HepG2 (cell line): ENCODE measurements at regions not wholly inside any gene's neighbourhood (a gene's known extent, or its start where the extent isn't known, plus 50 kb on each side); places are given as distances from the start of the nearest gene placed in this dataset.

Experiments used
- ATAC-seq: fragments of 200-7000 bp; cut with Tn5 transposase; 3 replicates; pipeline ENCODE4 v1.9.1; 2020; ENCODE audit warnings: mild to moderate bottlenecking, moderate library complexity
- BruUV-seq: library from RNA; stranded (reverse); fragments of 400-500 nt; replicated peaks from 2 replicates; lab custom pipeline; 2021; lab: Mats Ljungman, UMichigan
- CTCF ChIA-PET: fragments of 300-600 bp; formaldehyde crosslinking; extraction: SDS; loops from one replicate; lab custom pipeline; 2021; ENCODE audit warnings: low total read pairs, inconsistent platforms, low intra/inter-chr PET ratio; lab: Yijun Ruan, JAX
- POLR2A ChIA-PET: fragments of 350-600 bp; sonication (Branson Sonifier 250); formaldehyde crosslinking; loops from one replicate; lab custom pipeline; 2020; ENCODE audit warnings: antibody characterized with exemption, inconsistent platforms; lab: Yijun Ruan, JAX
- DNase-seq: peaks from one replicate; pipeline ENCODE4 v3.0.0-alpha.2; 2015; ENCODE audit warnings: low spot score
- FAIRE-seq: peaks from 3 replicates; lab custom pipeline; 2011; peaks lifted over from hg19 to GRCh38; lab: Jason Lieb, UNC
- H2AFZ ChIP-seq: one replicate; pipeline ENCODE4 v1.6.1; 2011; ENCODE audit warnings: low read length, inconsistent platforms
- H3K27ac ChIP-seq: fragments of 300-600 bp; 3 replicates; pipeline ENCODE4 v1.8.0; 2011; ENCODE audit warnings: mixed run types, mild to moderate bottlenecking, mixed read lengths, low read length, inconsistent platforms; ENCODE audit not compliant: insufficient read depth; ENCODE audit errors: extremely low read length
- H3K27me3 ChIP-seq, 2 experiments: fragments of 200-600 bp in 1 of 2; 2 replicates in 1 of 2; 3 replicates in 1 of 2; pipeline versions ENCODE4 v1.6.0 to v1.8.0; 2011; ENCODE audit warnings: low read length in 2 of 2, mild to moderate bottlenecking in 2 of 2, moderate library complexity in 2 of 2, inconsistent platforms in 1 of 2; ENCODE audit not compliant: insufficient read depth in 2 of 2, control insufficient read depth in 1 of 2
- H3K36me3 ChIP-seq, 2 experiments: fragments of 200-600 bp in 1 of 2; replicated peaks in 1 of 2; 2 replicates in 1 of 2; 3 replicates in 1 of 2; pipeline versions ENCODE4 v1.5.1 to v1.8.0; 2011; ENCODE audit warnings: low read length in 2 of 2, inconsistent platforms in 1 of 2; ENCODE audit not compliant: insufficient read depth in 2 of 2, control insufficient read depth in 1 of 2
- H3K4me1 ChIP-seq: 2 replicates; pipeline ENCODE4 v1.5.1; 2012; ENCODE audit warnings: low read length, inconsistent platforms; ENCODE audit not compliant: insufficient read depth
- H3K4me2 ChIP-seq: 2 replicates; pipeline ENCODE4 v1.6.0; 2011; ENCODE audit warnings: low read depth, low read length, inconsistent platforms
- H3K4me3 ChIP-seq, 3 experiments: fragments of 200-600 bp in 1 of 3; sonication (generic), shearing (Covaris generic) in 1 of 3; replicated peaks in 1 of 3; 2 replicates each; pipeline ENCODE4 v1.5.1; 2011 to 2016; ENCODE audit warnings: low read length in 3 of 3, inconsistent platforms in 2 of 3, low read depth in 2 of 3, mild to moderate bottlenecking in 2 of 3, control low read depth in 1 of 3, mixed read lengths in 1 of 3; ENCODE audit not compliant: insufficient read depth in 1 of 3
- H3K79me2 ChIP-seq: one replicate; pipeline ENCODE4 v1.6.1; 2011; ENCODE audit warnings: low read length, inconsistent platforms; ENCODE audit not compliant: insufficient read depth
- H3K9ac ChIP-seq: 2 replicates; pipeline ENCODE4 v1.6.0; 2011; ENCODE audit warnings: mild to moderate bottlenecking, low read depth, low read length, inconsistent platforms; ENCODE audit not compliant: insufficient read depth
- H3K9me3 ChIP-seq: 2 replicates; pipeline ENCODE4 v1.5.1; 2012; ENCODE audit warnings: mild to moderate bottlenecking, low read length
- H4K20me1 ChIP-seq: 2 replicates; pipeline ENCODE4 v1.6.0; 2011; ENCODE audit warnings: inconsistent platforms, mild to moderate bottlenecking, low read length, moderate library complexity; ENCODE audit not compliant: insufficient read depth
- HOXA9 ChIP-seq: sonication (generic); formaldehyde crosslinking; IDR thresholded peaks from 2 replicates; pipeline ENCODE4 v1.8.1; 2022; ENCODE audit warnings: missing genetic modification reagents, mild to moderate bottlenecking, moderate library complexity, borderline replicate concordance
- ISL2 ChIP-seq: sonication (generic); formaldehyde crosslinking; IDR thresholded peaks from 2 replicates; pipeline ENCODE4 v1.5.0; 2020; ENCODE audit warnings: missing genetic modification reagents
- MAFK ChIP-seq, 2 experiments: IDR thresholded peaks in 1 of 2; conservative IDR thresholded peaks in 1 of 2; 2 replicates each; pipeline ENCODE4 v1.6.1; 2011; ENCODE audit warnings: improper control_type of control experiment in 2 of 2, low read length in 2 of 2
- PAWR ChIP-seq: sonication (generic); formaldehyde crosslinking; IDR thresholded peaks from 2 replicates; pipeline ENCODE4 v1.4.0; 2020; ENCODE audit warnings: missing genetic modification reagents, mild to moderate bottlenecking, borderline replicate concordance
- SIN3A ChIP-seq: IDR thresholded peaks from 2 replicates; pipeline ENCODE4 v1.6.1; 2011; ENCODE audit warnings: low read depth, mild to moderate bottlenecking, control low read depth, low read length, borderline replicate concordance
- ZGPAT ChIP-seq: IDR thresholded peaks from 2 replicates; pipeline ENCODE4 v1.6.1; 2016; ENCODE audit warnings: mild to moderate bottlenecking
- ZNF160 ChIP-seq: sonication (generic); formaldehyde crosslinking; IDR thresholded peaks from 2 replicates; pipeline ENCODE4 v1.8.0; 2022; ENCODE audit warnings: mild to moderate bottlenecking, inconsistent platforms, missing genetic modification reagents
- ZNF564 ChIP-seq: sonication (generic); formaldehyde crosslinking; IDR thresholded peaks from 2 replicates; pipeline ENCODE4 v1.8.1; 2023; ENCODE audit warnings: mild to moderate bottlenecking, missing genetic modification reagents
- ZNF652 ChIP-seq: IDR thresholded peaks from 2 replicates; pipeline ENCODE4 v1.6.1; 2016; ENCODE audit warnings: low read depth, borderline replicate concordance
- ZNF724P ChIP-seq: sonication (generic); formaldehyde crosslinking; IDR thresholded peaks from 2 replicates; pipeline ENCODE4 v1.8.0; 2022; ENCODE audit warnings: missing genetic modification reagents, borderline replicate concordance
- ZNF891 ChIP-seq: sonication (generic); formaldehyde crosslinking; IDR thresholded peaks from 2 replicates; pipeline ENCODE4 v1.5.0; 2020; ENCODE audit warnings: mild to moderate bottlenecking, missing genetic modification reagents
- WGBS: methylation state at CpG from one replicate; pipeline ENCODE4 v1.1.6; 2017; ENCODE audit warnings: low lambda C conversion rate; 5-methylcytosine and 5-hydroxymethylcytosine counted together
- in situ Hi-C: cut with HindIII; loops from 2 replicates; pipeline ENCODE4 v1.10.0; 2017; ENCODE audit warnings: low pct_unique_long_range_greater_than_20kb; ENCODE audit not compliant: extremely low pct_ligation_motif_present
- intact Hi-C: fragments of 100-400 bp; cut with micrococcal nuclease; formaldehyde crosslinking; loops from one replicate; pipeline ENCODE4 v1.10.0; 2022; ENCODE audit not compliant: unreplicated experiment

DNA sequence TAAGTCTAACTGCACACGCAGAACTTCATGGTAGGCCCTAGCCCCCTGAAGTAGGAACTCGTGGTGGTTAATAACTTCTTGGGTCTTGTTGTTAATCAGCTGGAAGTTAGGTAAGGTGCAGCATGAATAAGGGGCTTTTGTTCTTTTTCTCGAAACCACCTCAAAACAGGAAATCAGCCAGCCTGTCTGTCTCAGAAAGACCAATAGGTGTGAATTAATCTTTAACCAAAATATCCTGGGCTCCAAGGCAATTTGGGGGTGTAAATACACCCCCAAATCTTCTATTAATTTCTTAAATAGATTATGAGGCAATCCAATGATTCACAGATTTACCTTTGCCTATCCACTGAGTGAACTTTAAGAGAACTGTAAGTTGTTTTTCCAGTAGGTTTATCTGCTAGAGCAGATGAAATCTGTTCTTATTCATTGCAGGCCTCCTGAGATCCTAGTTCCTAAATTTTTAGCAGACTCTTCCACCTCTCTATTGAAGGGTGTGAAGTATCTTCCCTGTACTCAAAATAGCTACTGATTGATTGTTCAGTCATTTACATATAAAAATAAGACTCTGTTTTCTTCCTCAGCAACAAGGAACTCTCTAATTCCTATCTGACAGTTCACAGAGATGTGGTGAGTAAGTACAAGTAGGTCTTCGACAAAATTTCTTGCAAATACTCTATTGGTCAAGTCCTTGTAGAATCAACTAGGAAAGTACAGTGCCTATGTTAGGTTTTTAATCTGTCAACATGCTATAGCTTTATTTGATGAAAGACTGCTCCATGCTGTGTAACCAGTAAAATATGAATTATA, 427.1 kb upstream of the NOX3 start:
- BruUV-seq = no TSS peak
- H3K36me3 ChIP-seq = no peaks in the 10 kb centered on the region
- FAIRE-seq (no peak), DNase-seq (no peak), ATAC-seq (no peak)
- no peak overlapping the region for H3K27ac ChIP-seq
- H3K9ac ChIP-seq = no peak overlapping the region
- H3K4me3 ChIP-seq = no peak overlapping the region
- H4K20me1 ChIP-seq = no peaks in the 10 kb centered on the region
- H3K4me1 ChIP-seq = peaks cover 13% of the 10 kb centered on the region
- TF ChIP-seq ISL2 (CRISPR knock-in tag) = no peak
- no peak for TF ChIP-seq ZNF160
- no peak for TF ChIP-seq ZNF564
- TF ChIP-seq PAWR = no peak
- no peak for TF ChIP-seq ZGPAT (CRISPR knock-in tag)
- no peak for TF ChIP-seq HOXA9 (CRISPR knock-in tag)
- TF ChIP-seq ZNF891 = no peak
- no peak for TF ChIP-seq SIN3A
- no peak for TF ChIP-seq ZNF724P (CRISPR knock-in tag)
- TF ChIP-seq ZNF652 (CRISPR knock-in tag) = no peak
- no peak for TF ChIP-seq MAFK (conservative IDR thresholded peaks at IDR 0.05 in 1 of 2, IDR thresholded peaks at IDR 0.05 in 1 of 2; ENCODE audit: low read length in 2 of 2)
- no peaks in the 10 kb centered on the region for H3K27me3 ChIP-seq
- H3K79me2 ChIP-seq = no peaks in the 10 kb centered on the region
- H3K4me2 ChIP-seq = no peak overlapping the region
- in situ Hi-C loops (no loop called here), intact Hi-C loops (no loop called here)
- ChIA-PET POLR2A (no interaction called here), CTCF (no interaction called here)
- no peaks in the 10 kb centered on the region for H3K9me3 ChIP-seq
- WGBS = 11% methylated on average over 4 of the region's 4 CpGs
- no peak overlapping the region for H2AFZ ChIP-seq
